Breast epithelium (tissue), 4 donors: ENCODE measurements at regions not wholly inside any gene's neighbourhood (a gene's known extent, or its start where the extent isn't known, plus 50 kb on each side); places are given as distances from the start of the nearest gene placed in this dataset.

ENCODE experiments used
- DNase-seq, 2 donors: peaks; one replicate each; pipeline ENCODE4 v3.0.0-alpha.2; 2019; ENCODE audit warnings: low spot score in 2 of 2
- H3K27ac ChIP-seq, 2 donors: fragments of 200-600 bp; sonication (generic) in 1 of 2; one replicate each; pipeline ENCODE4 v1.5.1; 2016 to 2019; ENCODE audit warnings: mild to moderate bottlenecking in 1 of 2
- H3K27me3 ChIP-seq, 2 donors: fragments of 200-600 bp; sonication (generic) in 1 of 2; one replicate each; pipeline versions ENCODE4 v1.5.1 to v1.6.0; 2017 to 2019; ENCODE audit warnings: control low read depth in 1 of 2, mild to moderate bottlenecking in 1 of 2
- H3K36me3 ChIP-seq: fragments of 200-600 bp; one replicate; pipeline ENCODE4 v1.5.1; 2019
- H3K4me1 ChIP-seq, 2 donors: fragments of 200-600 bp; sonication (generic); one replicate each; pipeline ENCODE4 v1.5.1; 2016 to 2019; ENCODE audit warnings: control low read depth in 1 of 2
- H3K4me3 ChIP-seq, 3 donors: fragments of 200-600 bp; sonication (generic); 1 replicate in 2 of 3; 2 replicates in 1 of 3; pipeline ENCODE4 v1.5.1; 2016 to 2019; ENCODE audit warnings: mild to moderate bottlenecking in 3 of 3, moderate library complexity in 2 of 3
- H3K9me3 ChIP-seq, 2 donors: fragments of 200-600 bp; sonication (generic) in 1 of 2; one replicate each; pipeline ENCODE4 v1.5.1; 2016 to 2019; ENCODE audit warnings: control low read depth in 1 of 2
- POLR2A ChIP-seq: fragments of 450-650 bp; IDR thresholded peaks from one replicate; pipeline ENCODE4 v1.6.1; 2016; ENCODE audit warnings: antibody characterized with exemption, mild to moderate bottlenecking, moderate library complexity
- POLR2AphosphoS5 ChIP-seq, 3 donors: sonication (generic); formaldehyde crosslinking; IDR thresholded peaks; one replicate each; pipeline ENCODE4 v1.6.1; 2017; ENCODE audit warnings: antibody characterized with exemption in 3 of 3
- intact Hi-C: fragments of 100-400 bp; cut with DNase I; formaldehyde crosslinking; loops from one replicate; pipeline ENCODE4 v1.15.1; 2023; ENCODE audit warnings: low total_unique reads
- TF ChIP-seq, protein P1 (sequence below), 3 donors: fragments of 450-650 bp; IDR thresholded peaks; one replicate each; pipeline ENCODE4 v1.5.1; 2016 to 2017; ENCODE audit warnings: antibody characterized with exemption in 3 of 3, mild to moderate bottlenecking in 3 of 3, moderate library complexity in 3 of 3

- Histone ChIP-seq H3K9me3 (no peaks in the 10 kb centered on the region), H3K27ac (no peak overlapping the region), H3K4me1 (no peaks in the 10 kb centered on the region), H3K27me3 (peaks cover 0 to 20% of the 10 kb centered on the region in 2 donors), H3K36me3 (no peaks in the 10 kb centered on the region), H3K4me3 (no peak overlapping the region)
- TF ChIP-seq POLR2A, result no peak
- TF ChIP-seq, protein P1, sequence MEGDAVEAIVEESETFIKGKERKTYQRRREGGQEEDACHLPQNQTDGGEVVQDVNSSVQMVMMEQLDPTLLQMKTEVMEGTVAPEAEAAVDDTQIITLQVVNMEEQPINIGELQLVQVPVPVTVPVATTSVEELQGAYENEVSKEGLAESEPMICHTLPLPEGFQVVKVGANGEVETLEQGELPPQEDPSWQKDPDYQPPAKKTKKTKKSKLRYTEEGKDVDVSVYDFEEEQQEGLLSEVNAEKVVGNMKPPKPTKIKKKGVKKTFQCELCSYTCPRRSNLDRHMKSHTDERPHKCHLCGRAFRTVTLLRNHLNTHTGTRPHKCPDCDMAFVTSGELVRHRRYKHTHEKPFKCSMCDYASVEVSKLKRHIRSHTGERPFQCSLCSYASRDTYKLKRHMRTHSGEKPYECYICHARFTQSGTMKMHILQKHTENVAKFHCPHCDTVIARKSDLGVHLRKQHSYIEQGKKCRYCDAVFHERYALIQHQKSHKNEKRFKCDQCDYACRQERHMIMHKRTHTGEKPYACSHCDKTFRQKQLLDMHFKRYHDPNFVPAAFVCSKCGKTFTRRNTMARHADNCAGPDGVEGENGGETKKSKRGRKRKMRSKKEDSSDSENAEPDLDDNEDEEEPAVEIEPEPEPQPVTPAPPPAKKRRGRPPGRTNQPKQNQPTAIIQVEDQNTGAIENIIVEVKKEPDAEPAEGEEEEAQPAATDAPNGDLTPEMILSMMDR (IDR thresholded peaks at IDR 0.05), result no peak
- no peak for TF ChIP-seq POLR2AphosphoS5 (IDR thresholded peaks at IDR 0.05)
- intact Hi-C loops, result no loop called here
- no peak for DNase-seq
Observed at GRCh38 chr14:101399737-101400517, 161.4 kb upstream of the DIO3 start.

- intact Hi-C loops, result no loop called here
- Histone ChIP-seq H3K27me3 (peaks cover 0 to 20% of the 10 kb centered on the region in 2 donors), H3K9me3 (no peaks in the 10 kb centered on the region), H3K36me3 (no peaks in the 10 kb centered on the region), H3K4me1 (no peaks in the 10 kb centered on the region), H3K27ac (no peak overlapping the region), H3K4me3 (no peak overlapping the region)
- TF ChIP-seq POLR2AphosphoS5 (IDR thresholded peaks at IDR 0.05) (no peak), POLR2A (no peak)
- TF ChIP-seq, protein P1 (IDR thresholded peaks at IDR 0.05), result no peak
- DNase-seq, result no peak
Observed at GRCh38 chr14:101400830-101401229, 160.5 kb upstream of the DIO3 start.

- Histone ChIP-seq H3K27me3 (peaks cover 0 to 18% of the 10 kb centered on the region in 2 donors), H3K4me3 (no peak overlapping the region), H3K4me1 (no peaks in the 10 kb centered on the region), H3K9me3 (no peaks in the 10 kb centered on the region), H3K36me3 (no peaks in the 10 kb centered on the region), H3K27ac (no peak overlapping the region)
- intact Hi-C loops, result no loop called here
- TF ChIP-seq POLR2A (no peak), POLR2AphosphoS5 (IDR thresholded peaks at IDR 0.05) (no peak)
- TF ChIP-seq, protein P1 (IDR thresholded peaks at IDR 0.05), result no peak
- no peak for DNase-seq
Observed at GRCh38 chr14:101402936-101403660, 158.2 kb upstream of the DIO3 start.

- H3K4me1 ChIP-seq, result no peaks in the 10 kb centered on the region
- DNase-seq, result no peak
- no peak overlapping the region for H3K4me3 ChIP-seq
- H3K27ac ChIP-seq, result no peak overlapping the region
- H3K27me3 ChIP-seq, result peaks cover 0 to 9% of the 10 kb centered on the region in 2 donors
- intact Hi-C loops, result no loop called here
- no peaks in the 10 kb centered on the region for H3K36me3 ChIP-seq
- no peaks in the 10 kb centered on the region for H3K9me3 ChIP-seq
- TF ChIP-seq POLR2A (no peak), POLR2AphosphoS5 (IDR thresholded peaks at IDR 0.05) (no peak)
- TF ChIP-seq, protein P1 (IDR thresholded peaks at IDR 0.05), result no peak
Observed at GRCh38 chr14:101404426-101405170, 156.7 kb upstream of the DIO3 start.
